IgD-negative memory B cell (primary cell): ENCODE measurements at regions not wholly inside any gene's neighbourhood (a gene's known extent, or its start where the extent isn't known, plus 50 kb on each side); places are given as distances from the start of the nearest gene placed in this dataset.

Experiments used
- H3K27ac Mint-ChIP-seq, 3 donors: one replicate each; pipeline ENCODE4 v1.8.0; 2020 to 2022; ENCODE audit warnings: mild to moderate bottlenecking in 3 of 3, mixed read lengths in 3 of 3, moderate library complexity in 1 of 3
- H3K27me3 Mint-ChIP-seq: one replicate; pipeline ENCODE4 v1.8.0; 2021; ENCODE audit warnings: mixed read lengths
- H3K36me3 Mint-ChIP-seq: one replicate; pipeline ENCODE4 v1.8.0; 2020; ENCODE audit warnings: mild to moderate bottlenecking, mixed read lengths
- H3K4me1 Mint-ChIP-seq, 3 donors: one replicate each; pipeline ENCODE4 v1.8.0; 2020 to 2022; ENCODE audit warnings: mixed read lengths in 3 of 3, mild to moderate bottlenecking in 1 of 3
- H3K4me3 Mint-ChIP-seq, 4 donors: one replicate each; pipeline ENCODE4 v1.8.0; 2020 to 2022; ENCODE audit warnings: mild to moderate bottlenecking in 4 of 4, mixed read lengths in 4 of 4, moderate library complexity in 3 of 4
- H3K9me3 Mint-ChIP-seq, 3 donors: one replicate each; pipeline ENCODE4 v1.8.0; 2020 to 2021; ENCODE audit warnings: mixed read lengths in 3 of 3, mild to moderate bottlenecking in 1 of 3

GRCh38 chrX:20585782-20586181, 319.1 kb upstream of the RPS6KA3 start:
- H3K36me3 Mint-ChIP-seq: no peaks in the 10 kb centered on the region
- H3K27ac Mint-ChIP-seq: no peak overlapping the region
- H3K9me3 Mint-ChIP-seq: peaks cover 1 to 3% (median 2%) of the 10 kb centered on the region in 3 donors
- no peak overlapping the region for H3K4me3 Mint-ChIP-seq
- H3K4me1 Mint-ChIP-seq: no peaks in the 10 kb centered on the region
- no peaks in the 10 kb centered on the region for H3K27me3 Mint-ChIP-seq

GRCh38 chrX:20571611-20572010, 304.9 kb upstream of the RPS6KA3 start:
- Mint-ChIP-seq H3K36me3 (no peaks in the 10 kb centered on the region), H3K4me1 (no peaks in the 10 kb centered on the region), H3K4me3 (no peak overlapping the region), H3K27me3 (peaks cover 5% of the 10 kb centered on the region), H3K27ac (no peak overlapping the region), H3K9me3 (no peaks in the 10 kb centered on the region)

GRCh38 chrX:20567108-20567507, 300.4 kb upstream of the RPS6KA3 start:
- no peaks in the 10 kb centered on the region for H3K9me3 Mint-ChIP-seq
- H3K27me3 Mint-ChIP-seq: peaks cover 4% of the 10 kb centered on the region
- no peak overlapping the region for H3K27ac Mint-ChIP-seq
- no peak overlapping the region for H3K4me3 Mint-ChIP-seq
- H3K36me3 Mint-ChIP-seq: no peaks in the 10 kb centered on the region
- no peaks in the 10 kb centered on the region for H3K4me1 Mint-ChIP-seq

- Mint-ChIP-seq H3K27ac (no peak overlapping the region), H3K27me3 (no peaks in the 10 kb centered on the region), H3K9me3 (peaks cover 2 to 10% (median 2%) of the 10 kb centered on the region in 3 donors), H3K36me3 (peaks cover 2% of the 10 kb centered on the region), H3K4me3 (no peak overlapping the region), H3K4me1 (no peaks in the 10 kb centered on the region)
Measured at GRCh38 chrX:20547611-20548051, 280.9 kb upstream of the RPS6KA3 start.

DNA sequence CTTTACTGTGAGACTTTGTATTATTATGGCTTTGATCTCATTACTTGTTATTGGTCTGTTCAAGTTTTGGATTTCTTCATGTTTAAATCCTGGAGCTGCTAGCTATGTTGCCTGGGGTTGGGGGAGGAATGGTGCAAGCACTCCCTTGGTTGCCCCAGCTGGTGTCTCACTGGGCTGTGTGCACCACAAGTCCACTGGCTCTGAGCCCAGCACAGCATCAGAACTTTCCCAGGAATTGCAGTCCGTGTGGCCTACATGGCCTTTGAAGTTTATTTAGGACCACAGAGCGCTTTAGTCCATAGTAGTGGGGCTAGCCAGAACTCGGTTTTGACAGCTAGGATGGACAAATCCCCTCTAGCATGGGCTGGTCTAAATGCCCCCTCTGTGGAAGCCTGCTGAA, 278.8 kb upstream of the RPS6KA3 start:
- Mint-ChIP-seq H3K9me3 (peaks cover 7 to 23% (median 10%) of the 10 kb centered on the region in 3 donors), H3K27ac (no peak overlapping the region), H3K36me3 (peaks cover 1% of the 10 kb centered on the region), H3K4me1 (no peaks in the 10 kb centered on the region), H3K4me3 (no peak overlapping the region), H3K27me3 (no peaks in the 10 kb centered on the region)

GRCh38 chrX:20542072-20542471, 275.4 kb upstream of the RPS6KA3 start:
- H3K36me3 Mint-ChIP-seq: no peaks in the 10 kb centered on the region
- H3K9me3 Mint-ChIP-seq: peaks cover 7 to 23% (median 10%) of the 10 kb centered on the region in 3 donors
- H3K27me3 Mint-ChIP-seq: no peaks in the 10 kb centered on the region
- H3K27ac Mint-ChIP-seq: no peak overlapping the region
- no peaks in the 10 kb centered on the region for H3K4me1 Mint-ChIP-seq
- no peak overlapping the region for H3K4me3 Mint-ChIP-seq

DNA sequence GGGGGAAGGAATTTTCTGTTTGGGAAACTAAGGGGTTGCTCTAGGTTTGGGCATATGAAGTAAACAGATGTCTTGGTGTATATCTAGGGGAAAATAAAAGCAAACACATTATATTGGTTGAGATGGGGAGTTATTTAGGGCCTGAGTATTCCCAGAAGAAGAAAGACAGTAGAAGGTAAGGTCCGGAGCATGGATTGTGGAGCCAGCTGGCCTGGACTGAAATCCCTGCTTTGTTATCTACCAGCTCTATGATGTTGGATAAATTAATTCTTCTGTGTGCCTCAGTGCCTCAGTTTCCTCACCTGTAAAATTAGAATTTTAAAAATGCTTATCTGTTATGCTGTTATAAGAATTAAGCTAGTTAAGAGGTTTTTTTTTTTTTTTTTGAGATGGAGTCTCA, 272.3 kb upstream of the RPS6KA3 start:
- Mint-ChIP-seq H3K4me1 (no peaks in the 10 kb centered on the region), H3K27me3 (peaks cover under 1% of the 10 kb centered on the region), H3K9me3 (peaks cover 7 to 19% (median 8%) of the 10 kb centered on the region in 3 donors), H3K36me3 (no peaks in the 10 kb centered on the region), H3K4me3 (no peak overlapping the region), H3K27ac (no peak overlapping the region)

GRCh38 chrX:20531667-20532066, 265.0 kb upstream of the RPS6KA3 start:
- peaks cover 10% of the 10 kb centered on the region for H3K27me3 Mint-ChIP-seq

GRCh38 chrX:20530406-20530921, 263.8 kb upstream of the RPS6KA3 start:
- Mint-ChIP-seq H3K4me1 (peaks cover 0 to 5% (median 4%) of the 10 kb centered on the region in 3 donors), H3K27ac (no peak overlapping the region), H3K27me3 (peaks cover 10% of the 10 kb centered on the region), H3K36me3 (no peaks in the 10 kb centered on the region), H3K9me3 (no peaks in the 10 kb centered on the region), H3K4me3 (peak overlapping the region in 1 of 4 donors; percentile 39)

More at GRCh38 chrX:20531667-20532066, 265.0 kb upstream of the RPS6KA3 start:
- H3K9me3 Mint-ChIP-seq: no peaks in the 10 kb centered on the region
- no peak overlapping the region for H3K4me3 Mint-ChIP-seq
- peaks cover 0 to 5% (median 4%) of the 10 kb centered on the region in 3 donors for H3K4me1 Mint-ChIP-seq
- H3K36me3 Mint-ChIP-seq: no peaks in the 10 kb centered on the region
- H3K27ac Mint-ChIP-seq: no peak overlapping the region

GRCh38 chrX:20529711-20530110, 263.0 kb upstream of the RPS6KA3 start:
- Mint-ChIP-seq H3K4me1 (peaks cover 0 to 5% (median 4%) of the 10 kb centered on the region in 3 donors), H3K36me3 (no peaks in the 10 kb centered on the region), H3K27ac (no peak overlapping the region), H3K27me3 (peaks cover 10% of the 10 kb centered on the region), H3K4me3 (no peak overlapping the region), H3K9me3 (no peaks in the 10 kb centered on the region)

- Mint-ChIP-seq H3K4me1 (peaks cover 0 to 5% (median 4%) of the 10 kb centered on the region in 3 donors), H3K36me3 (no peaks in the 10 kb centered on the region), H3K4me3 (no peak overlapping the region), H3K9me3 (no peaks in the 10 kb centered on the region), H3K27ac (no peak overlapping the region), H3K27me3 (peaks cover 10% of the 10 kb centered on the region)
Measured at GRCh38 chrX:20529301-20529700, 262.6 kb upstream of the RPS6KA3 start.

DNA sequence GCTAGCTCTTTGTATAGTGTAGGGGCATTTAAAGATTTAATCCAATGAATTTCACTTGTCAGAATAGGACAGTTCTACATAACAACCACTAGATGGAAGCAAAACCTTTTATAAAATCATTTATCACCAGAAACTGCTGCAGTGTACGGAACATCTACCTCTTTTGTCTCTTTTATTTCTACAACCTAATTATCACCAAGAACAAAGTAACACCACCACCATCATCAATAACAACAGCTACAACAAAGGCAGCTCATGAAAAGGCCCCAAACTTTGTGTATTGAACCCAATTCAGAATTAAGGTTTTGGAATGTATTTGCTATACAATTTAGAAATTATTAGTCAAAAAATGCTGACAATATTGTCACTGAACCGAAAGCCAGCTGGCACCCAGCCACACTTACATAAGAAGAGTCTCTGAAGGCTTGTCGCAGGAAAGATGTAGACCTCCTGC, 260.9 kb upstream of the RPS6KA3 start:
- Mint-ChIP-seq H3K27me3 (peaks cover 7% of the 10 kb centered on the region), H3K27ac (no peak overlapping the region), H3K4me3 (no peak overlapping the region), H3K4me1 (peaks cover 0 to 5% (median 4%) of the 10 kb centered on the region in 3 donors), H3K9me3 (no peaks in the 10 kb centered on the region), H3K36me3 (no peaks in the 10 kb centered on the region)

- no peak overlapping the region for H3K4me3 Mint-ChIP-seq
- peaks cover 0 to 5% (median 4%) of the 10 kb centered on the region in 3 donors for H3K4me1 Mint-ChIP-seq
- H3K9me3 Mint-ChIP-seq: no peaks in the 10 kb centered on the region
- H3K36me3 Mint-ChIP-seq: no peaks in the 10 kb centered on the region
- H3K27me3 Mint-ChIP-seq: peaks cover 6% of the 10 kb centered on the region
- no peak overlapping the region for H3K27ac Mint-ChIP-seq
Measured at GRCh38 chrX:20527041-20527440, 260.3 kb upstream of the RPS6KA3 start.

DNA sequence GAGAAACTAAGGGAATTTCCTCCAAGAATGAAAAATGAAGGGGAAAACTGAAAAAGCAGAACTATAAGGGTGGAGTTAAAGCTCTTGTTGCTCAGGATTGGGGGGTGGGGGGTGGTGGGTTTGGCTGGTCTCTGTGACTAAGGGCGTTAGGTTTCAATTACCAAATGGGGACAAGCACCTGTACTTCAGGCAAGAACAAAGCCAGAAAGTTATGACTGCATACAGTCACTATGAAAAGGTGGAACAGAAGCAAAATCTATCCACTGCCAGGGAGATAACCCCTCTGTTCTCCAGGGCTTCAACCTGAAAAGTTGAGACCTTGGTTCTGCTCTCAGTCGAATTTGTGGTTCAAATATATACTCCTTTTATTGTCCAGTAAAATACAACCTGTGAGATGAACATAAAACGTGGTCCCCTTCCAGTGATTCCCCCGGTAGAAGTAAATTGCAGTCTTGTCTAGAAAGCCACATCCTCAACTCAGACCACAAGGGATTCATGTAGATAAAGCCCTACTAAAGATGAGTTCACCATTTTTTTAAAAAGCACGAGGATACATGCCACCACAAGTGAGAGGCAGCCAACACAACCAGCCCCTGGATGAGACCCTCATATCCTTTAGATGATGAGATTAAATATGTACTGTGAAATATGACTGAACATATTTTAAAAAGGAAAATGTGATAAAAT, 257.1 kb upstream of the RPS6KA3 start:
- Mint-ChIP-seq H3K9me3 (no peaks in the 10 kb centered on the region), H3K4me3 (no peak overlapping the region), H3K4me1 (peaks cover 0 to 2% (median 2%) of the 10 kb centered on the region in 3 donors), H3K36me3 (no peaks in the 10 kb centered on the region), H3K27me3 (peaks cover 3% of the 10 kb centered on the region), H3K27ac (no peak overlapping the region)

- H3K27me3 Mint-ChIP-seq: peaks cover 3% of the 10 kb centered on the region
- no peak overlapping the region for H3K4me3 Mint-ChIP-seq
- no peaks in the 10 kb centered on the region for H3K9me3 Mint-ChIP-seq
- H3K4me1 Mint-ChIP-seq: peaks cover 0 to under 1% (median 0%) of the 10 kb centered on the region in 3 donors
- H3K27ac Mint-ChIP-seq: no peak overlapping the region
- peaks cover 3% of the 10 kb centered on the region for H3K36me3 Mint-ChIP-seq
Measured at GRCh38 chrX:20522420-20522819, 255.7 kb upstream of the RPS6KA3 start.

- H3K27me3 Mint-ChIP-seq: peaks cover 3% of the 10 kb centered on the region
- H3K36me3 Mint-ChIP-seq: peaks cover 3% of the 10 kb centered on the region
- H3K9me3 Mint-ChIP-seq: no peaks in the 10 kb centered on the region
- H3K4me3 Mint-ChIP-seq: no peak overlapping the region
- H3K4me1 Mint-ChIP-seq: peaks cover under 1 to 1% (median 1%) of the 10 kb centered on the region in 3 donors
- H3K27ac Mint-ChIP-seq: no peak overlapping the region
Measured at GRCh38 chrX:20521222-20521621, 254.5 kb upstream of the RPS6KA3 start.
